ENCODE measurements at regions not wholly inside any gene's neighbourhood (a gene's known extent, or its start where the extent isn't known, plus 50 kb on each side); places are given as distances from the start of the nearest gene placed in this dataset.
A peak's percentile ranks its signal among the peaks of the same experiment; 100 is the strongest.
"Not testable (repeated sequence)": the region's sequence is repeated elsewhere in the genome, so short reads cannot be mapped to it uniquely, and the experiment has no call there.

GRCh38 chr7:54898659-54899340, 120.0 kb upstream of the EGFR start:
- DNase-seq, result no peak

GRCh38 chr7:54901840-54902239, 117.0 kb upstream of the EGFR start:
- DNase-seq, result no peak

- no peak for DNase-seq
Measured at GRCh38 chr7:54904130-54904529, 114.7 kb upstream of the EGFR start.

GRCh38 chr7:54904986-54905385, 113.8 kb upstream of the EGFR start:
- no peak for DNase-seq

- DNase-seq, result no peak
Measured at GRCh38 chr7:54906963-54907362, 111.9 kb upstream of the EGFR start.

- no peak for DNase-seq
Measured at GRCh38 chr7:54907981-54908380, 110.8 kb upstream of the EGFR start.

- no peak for DNase-seq
Measured at GRCh38 chr7:54908760-54909438, 109.9 kb upstream of the EGFR start.

GRCh38 chr7:54915870-54916598, 102.8 kb upstream of the EGFR start:
- no peak for DNase-seq

- DNase-seq, result no peak
Measured at GRCh38 chr7:54917613-54918391, 101.0 kb upstream of the EGFR start.

- no peak for DNase-seq
Measured at GRCh38 chr7:54921116-54921515, 97.7 kb upstream of the EGFR start.

- DNase-seq, result no peak
Measured at GRCh38 chr7:54931532-54931931, 87.3 kb upstream of the EGFR start.

- DNase-seq, result peak; percentile 71
Measured at GRCh38 chr7:54932818-54933543, 85.8 kb upstream of the EGFR start.

GRCh38 chr7:54933643-54934042, 85.2 kb upstream of the EGFR start:
- DNase-seq, result no peak

GRCh38 chr7:54940748-54941147, 78.1 kb upstream of the EGFR start:
- DNase-seq, result no peak

- DNase-seq, result no peak
Measured at GRCh38 chr7:54944179-54944578, 74.6 kb upstream of the EGFR start.

- no peak for DNase-seq
Measured at GRCh38 chr7:54946271-54946670, 72.5 kb upstream of the EGFR start.

GRCh38 chr7:54946764-54947163, 72.1 kb upstream of the EGFR start:
- DNase-seq, result no peak

- DNase-seq, result no peak
Measured at GRCh38 chr7:54947266-54947665, 71.6 kb upstream of the EGFR start.

- not testable (repeated sequence) for DNase-seq
Measured at GRCh38 chr7:54949514-54949913, 69.3 kb upstream of the EGFR start.

- no peak for DNase-seq
Measured at GRCh38 chr7:54955296-54955695, 63.5 kb upstream of the EGFR start.

GRCh38 chr7:54955696-54956420, 63.0 kb upstream of the EGFR start:
- DNase-seq, result no peak

All from occipital lobe (tissue), 1 donor.